Stimulated activated CD8-positive, alpha-beta memory T cell treated with anti-CD3 and anti-CD28 coated beads, Interleukin-2, amount 100 ng/mL, for 48 hours (primary cell): ENCODE measurements at regions not wholly inside any gene's neighbourhood (a gene's known extent, or its start where the extent isn't known, plus 50 kb on each side); places are given as distances from the start of the nearest gene placed in this dataset.
"Not testable (repeated sequence)": the region's sequence is repeated elsewhere in the genome, so short reads cannot be mapped to it uniquely, and the experiment has no call there.

Experiments used
- DNase-seq, 2 donors: peaks; one replicate each; pipeline ENCODE4 v3.0.0-alpha.2; 2020; ENCODE audit warnings: low read depth in 2 of 2

GRCh38 chr11:104776501-104777170, 121.6 kb downstream of the CASP12 start:
- no peak for DNase-seq

- DNase-seq, result no peak
These were observed 123.7 kb downstream of the CASP12 start for GRCh38 chr11:104774578-104774977.

- DNase-seq, result no peak
These were observed 125.4 kb downstream of the CASP12 start for GRCh38 chr11:104772806-104773241.

GRCh38 chr11:104771763-104772162, 126.5 kb downstream of the CASP12 start:
- no peak for DNase-seq

- DNase-seq, result not testable (repeated sequence)
These were observed 127.2 kb downstream of the CASP12 start for GRCh38 chr11:104771046-104771445.

- no peak for DNase-seq
These were observed 132.7 kb downstream of the CASP12 start for GRCh38 chr11:104765401-104766095.

GRCh38 chr11:104764710-104765045, 133.6 kb downstream of the CASP12 start:
- DNase-seq, result no peak

- DNase-seq, result no peak
These were observed 134.1 kb downstream of the CASP12 start for GRCh38 chr11:104763930-104764709.

- DNase-seq, result no peak
These were observed 136.7 kb downstream of the CASP12 start for GRCh38 chr11:104761511-104761910.

- DNase-seq, result no peak
These were observed 138.8 kb downstream of the CASP12 start for GRCh38 chr11:104759464-104759863.

GRCh38 chr11:104738918-104739317, 159.3 kb downstream of the CASP12 start:
- DNase-seq, result no peak

GRCh38 chr11:104738208-104738607, 160.1 kb downstream of the CASP12 start:
- DNase-seq, result no peak

- no peak for DNase-seq
These were observed 161.8 kb downstream of the CASP12 start for GRCh38 chr11:104736502-104736901.

GRCh38 chr11:104734998-104735397, 163.3 kb downstream of the CASP12 start:
- no peak for DNase-seq

GRCh38 chr11:104731890-104732289, 166.4 kb downstream of the CASP12 start:
- DNase-seq, result no peak

GRCh38 chr11:104728927-104729326, 169.3 kb downstream of the CASP12 start:
- no peak for DNase-seq

- no peak for DNase-seq
These were observed 170.5 kb downstream of the CASP12 start for GRCh38 chr11:104727768-104728167.

- DNase-seq, result no peak
These were observed 171.2 kb downstream of the CASP12 start for GRCh38 chr11:104727095-104727494.

GRCh38 chr11:104725796-104726408, 172.4 kb downstream of the CASP12 start:
- no peak for DNase-seq

- DNase-seq, result no peak
These were observed 184.9 kb downstream of the CASP12 start for GRCh38 chr11:104713401-104713800.

GRCh38 chr11:104705490-104706190, 192.6 kb downstream of the CASP12 start:
- DNase-seq, result peak; percentile 40 to 43

GRCh38 chr11:104704888-104705287, 193.4 kb downstream of the CASP12 start:
- DNase-seq, result no peak
